Activated CD8-positive, alpha-beta memory T cell treated with anti-CD3 and anti-CD28 coated beads, Interleukin-2, amount 50 U/mL, for 1 hour (primary cell): ENCODE measurements at regions not wholly inside any gene's neighbourhood (a gene's known extent, or its start where the extent isn't known, plus 50 kb on each side); places are given as distances from the start of the nearest gene placed in this dataset.
"Not testable (repeated sequence)": the region's sequence is repeated elsewhere in the genome, so short reads cannot be mapped to it uniquely, and the experiment has no call there.

Experiments used
- DNase-seq: peaks from one replicate; pipeline ENCODE4 v3.0.0-alpha.2; 2020; ENCODE audit errors: extremely low read depth

GRCh38 chr14:105873870-105874512 is 347.6 kb downstream of the TMEM121 start:
- DNase-seq: no peak

- DNase-seq: no peak
These were observed 349.8 kb downstream of the TMEM121 start for GRCh38 chr14:105876158-105876557.

- no peak for DNase-seq
These were observed 350.4 kb downstream of the TMEM121 start for GRCh38 chr14:105876829-105877228.

GRCh38 chr14:105877645-105878044 is 351.3 kb downstream of the TMEM121 start:
- DNase-seq: no peak

GRCh38 chr14:105878125-105878524 is 351.7 kb downstream of the TMEM121 start:
- no peak for DNase-seq

- DNase-seq: no peak
These were observed 352.2 kb downstream of the TMEM121 start for GRCh38 chr14:105878554-105878953.

- DNase-seq: no peak
These were observed 353.1 kb downstream of the TMEM121 start for GRCh38 chr14:105879503-105879866.

GRCh38 chr14:105879867-105880561 is 353.6 kb downstream of the TMEM121 start:
- DNase-seq: no peak

GRCh38 chr14:105880616-105881015 is 354.2 kb downstream of the TMEM121 start:
- no peak for DNase-seq

- DNase-seq: no peak
These were observed 354.9 kb downstream of the TMEM121 start for GRCh38 chr14:105881021-105881930.

- DNase-seq: not testable (repeated sequence)
These were observed 355.6 kb downstream of the TMEM121 start for GRCh38 chr14:105882011-105882410.

- no peak for DNase-seq
These were observed 356.2 kb downstream of the TMEM121 start for GRCh38 chr14:105882626-105883025.

GRCh38 chr14:105883066-105884005 is 357.0 kb downstream of the TMEM121 start:
- no peak for DNase-seq

GRCh38 chr14:105884192-105884807 is 357.9 kb downstream of the TMEM121 start:
- not testable (repeated sequence) for DNase-seq

GRCh38 chr14:105884808-105885281 is 358.5 kb downstream of the TMEM121 start:
- DNase-seq: no peak

- no peak for DNase-seq
These were observed 359.4 kb downstream of the TMEM121 start for GRCh38 chr14:105885561-105886320.

- not testable (repeated sequence) for DNase-seq
These were observed 360.4 kb downstream of the TMEM121 start for GRCh38 chr14:105886791-105887191.

GRCh38 chr14:105887692-105888091 is 361.3 kb downstream of the TMEM121 start:
- DNase-seq: no peak

GRCh38 chr14:105888151-105888550 is 361.8 kb downstream of the TMEM121 start:
- DNase-seq: no peak
